ENCODE measurements at regions not wholly inside any gene's neighbourhood (a gene's known extent, or its start where the extent isn't known, plus 50 kb on each side); places are given as distances from the start of the nearest gene placed in this dataset.

DNA sequence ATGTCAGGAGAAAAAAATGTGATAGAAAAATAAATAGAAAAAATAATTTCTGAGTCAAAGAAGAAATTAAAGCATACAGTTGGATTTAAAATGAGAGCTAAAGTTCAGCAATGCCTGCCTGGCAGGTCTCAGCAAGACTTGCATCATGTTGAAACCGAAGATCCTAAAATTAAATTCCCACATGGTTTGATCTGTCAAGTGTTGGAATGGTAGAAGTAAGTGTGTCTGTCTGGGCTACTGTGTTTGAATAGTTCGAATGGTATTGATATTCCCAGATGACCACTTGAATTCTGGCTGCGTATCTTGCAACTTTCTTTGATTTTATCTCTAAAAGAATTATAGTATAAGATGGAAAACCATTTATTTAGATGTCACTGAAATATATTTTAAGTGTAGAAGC lies 1349.6 kb downstream of the EPHA7 start:
- peak; percentile 9 for DNase-seq (ENCODE audit: low read depth)

DNA sequence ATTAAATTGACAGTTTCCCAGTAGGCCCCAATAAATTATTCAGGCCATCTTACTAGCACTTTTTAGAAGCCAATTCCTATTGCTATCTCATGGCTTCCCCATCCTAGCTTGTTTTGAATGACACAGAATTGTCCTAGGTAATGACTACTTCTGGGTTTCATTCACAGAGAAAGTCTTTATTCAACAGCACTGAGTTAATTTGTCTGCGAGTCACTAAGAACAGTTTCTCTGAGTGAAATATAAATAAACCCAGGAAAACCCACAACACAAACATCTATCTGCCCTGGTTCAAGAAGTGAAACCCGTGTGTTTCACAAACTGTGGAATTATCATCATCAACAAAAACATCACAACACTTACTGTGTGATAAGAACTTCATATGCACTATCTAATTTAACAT lies 1366.8 kb downstream of the EPHA7 start:
- DNase-seq (ENCODE audit: low read depth): no peak

DNA sequence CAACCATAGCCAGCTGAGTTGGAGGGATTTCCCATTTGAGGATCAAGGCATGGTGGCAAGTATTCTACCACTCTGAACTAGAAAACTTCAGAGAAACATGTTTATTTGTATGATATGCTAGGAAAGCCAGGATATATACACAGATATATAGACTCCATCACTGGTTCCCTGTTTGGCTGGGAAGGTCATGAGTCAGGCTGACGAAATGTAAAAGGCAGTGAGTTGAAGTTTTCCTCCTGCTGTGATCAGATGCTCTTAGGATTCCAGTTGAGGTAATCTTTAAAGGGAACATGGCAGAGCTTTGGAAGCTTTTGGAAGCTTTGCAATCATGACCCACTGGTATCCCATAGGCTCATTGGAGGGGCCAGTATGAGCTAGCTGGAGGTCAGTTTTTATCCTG lies 1369.1 kb downstream of the EPHA7 start:
- DNase-seq (ENCODE audit: low read depth): no peak

DNA sequence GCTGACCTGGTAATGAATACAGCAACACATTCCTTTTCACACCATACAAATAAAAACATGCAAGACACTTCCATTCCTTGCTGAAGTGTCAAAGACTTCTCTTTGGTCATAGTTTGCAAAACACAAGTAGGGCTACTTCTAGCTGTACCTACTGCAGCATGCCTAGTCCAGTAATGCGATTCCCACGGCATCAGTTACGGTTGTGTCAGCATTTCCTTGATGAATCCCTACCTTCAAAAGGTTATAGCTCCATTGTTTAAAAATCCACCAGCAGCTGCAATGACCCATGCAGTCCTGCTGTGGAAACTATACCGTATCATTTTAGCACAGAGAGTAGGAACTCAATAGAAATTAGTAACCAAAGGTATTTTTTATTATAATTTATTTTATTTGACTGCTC lies 1371.5 kb downstream of the EPHA7 start:
- DNase-seq (ENCODE audit: low read depth): no peak

DNA sequence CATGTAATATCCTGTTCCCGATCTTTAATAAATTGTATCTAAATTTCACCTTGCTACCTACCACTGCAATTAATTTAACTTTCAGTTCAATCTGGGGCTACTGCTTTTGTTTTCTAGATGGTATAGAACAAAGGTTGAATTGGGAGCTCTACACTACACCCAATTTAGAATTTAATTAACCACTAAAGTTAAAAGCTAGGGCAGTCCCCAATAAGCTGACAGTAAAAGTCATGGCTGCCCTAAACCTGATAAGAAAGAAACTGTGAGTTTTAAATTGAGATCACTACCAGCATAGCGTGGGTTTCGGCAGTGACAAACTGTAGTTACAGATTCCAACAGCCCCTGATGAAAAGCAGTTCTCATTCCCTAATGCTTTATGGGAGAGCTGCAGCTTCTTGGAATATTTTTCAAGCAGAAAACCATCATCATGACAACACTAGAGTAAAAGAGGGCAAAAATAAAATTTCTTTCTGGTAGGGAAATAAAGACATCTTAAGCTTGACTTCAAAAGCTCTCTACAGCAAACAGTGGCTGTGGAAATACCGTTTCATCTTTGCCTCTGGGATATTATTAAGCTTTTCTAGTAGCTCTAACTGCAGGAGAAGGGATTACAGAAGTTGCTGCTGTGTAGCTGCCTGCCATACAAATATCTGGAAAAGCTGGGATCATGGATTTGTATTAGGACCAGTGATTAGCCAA lies 1372.1 kb downstream of the EPHA7 start:
- no peak for DNase-seq (ENCODE audit: low read depth)

DNA sequence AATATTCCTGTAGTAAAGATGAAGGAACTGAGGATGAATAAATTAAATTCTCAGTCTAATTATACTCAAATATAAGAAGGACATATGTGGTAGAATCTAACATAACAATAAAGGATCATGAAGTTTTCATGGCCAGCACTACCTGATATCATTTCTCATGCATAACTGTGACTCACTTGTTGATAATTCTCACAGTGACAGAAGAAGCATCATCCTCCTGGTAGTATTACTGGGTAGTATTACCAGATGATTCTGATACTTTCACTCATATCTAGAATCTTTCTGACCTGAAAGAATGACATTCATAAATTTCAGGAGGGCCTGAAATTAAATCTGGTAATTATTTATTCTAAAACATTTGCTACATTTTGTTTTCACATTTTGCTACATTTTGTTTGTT lies 1375.0 kb downstream of the EPHA7 start:
- DNase-seq (ENCODE audit: low read depth): no peak

DNA sequence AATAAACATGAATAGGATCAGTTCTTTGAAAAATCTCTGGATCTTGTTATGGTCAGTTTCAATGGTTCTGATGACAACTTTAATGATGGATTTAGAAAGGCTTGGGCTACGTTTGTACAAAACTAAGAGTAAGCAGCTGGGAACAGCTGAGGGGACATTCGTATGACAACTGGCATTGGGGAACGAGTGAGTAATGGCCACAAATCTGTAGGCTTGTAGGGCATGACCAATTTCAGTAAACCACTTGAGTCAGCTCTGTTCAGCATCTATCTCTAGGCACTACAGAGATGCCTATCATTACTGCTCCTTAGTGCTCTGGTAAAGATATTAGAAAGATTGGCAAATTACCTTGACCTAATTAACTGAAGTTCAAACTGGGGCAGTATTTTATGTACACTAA lies 1375.6 kb downstream of the EPHA7 start:
- DNase-seq (ENCODE audit: low read depth): no peak

DNA sequence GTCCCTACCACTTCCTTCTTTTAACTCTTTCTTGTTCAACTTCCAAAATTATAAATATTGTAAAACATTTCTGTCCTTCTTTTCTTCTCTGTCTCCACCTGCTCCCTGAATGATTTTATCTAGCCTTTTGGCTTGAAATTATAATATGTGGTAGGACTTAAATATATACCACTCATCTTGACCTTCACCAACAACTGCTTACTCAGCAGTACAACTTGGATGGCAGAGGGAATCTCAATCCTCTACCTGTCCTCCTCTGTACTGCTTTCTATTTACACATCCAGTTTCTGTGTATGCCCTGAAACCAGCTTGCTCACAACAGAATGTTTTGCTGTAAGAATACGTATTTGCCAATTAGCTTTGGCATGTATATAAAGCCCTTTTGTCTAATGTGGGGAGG lies 1392.5 kb downstream of the EPHA7 start:
- no peak for DNase-seq (ENCODE audit: low read depth)

DNA sequence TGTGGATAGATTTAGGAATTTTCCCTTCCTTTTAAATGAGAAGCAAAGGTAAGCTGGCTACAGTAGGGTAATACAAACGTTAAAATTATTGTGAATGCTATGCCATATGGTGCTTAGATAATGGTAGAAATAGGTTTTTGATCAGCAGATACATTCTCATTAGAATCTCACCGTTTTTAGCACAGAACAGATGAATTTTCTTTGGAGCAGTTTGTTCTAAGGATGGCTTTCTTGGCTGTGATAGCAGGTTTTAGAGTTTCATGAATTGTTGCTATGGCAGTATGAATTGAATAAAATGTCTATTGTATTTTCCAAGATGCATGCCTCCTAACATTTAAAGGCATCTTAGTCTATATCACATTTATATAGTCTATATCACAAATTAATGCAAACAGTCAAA lies 1394.5 kb downstream of the EPHA7 start:
- DNase-seq (ENCODE audit: low read depth): no peak

DNA sequence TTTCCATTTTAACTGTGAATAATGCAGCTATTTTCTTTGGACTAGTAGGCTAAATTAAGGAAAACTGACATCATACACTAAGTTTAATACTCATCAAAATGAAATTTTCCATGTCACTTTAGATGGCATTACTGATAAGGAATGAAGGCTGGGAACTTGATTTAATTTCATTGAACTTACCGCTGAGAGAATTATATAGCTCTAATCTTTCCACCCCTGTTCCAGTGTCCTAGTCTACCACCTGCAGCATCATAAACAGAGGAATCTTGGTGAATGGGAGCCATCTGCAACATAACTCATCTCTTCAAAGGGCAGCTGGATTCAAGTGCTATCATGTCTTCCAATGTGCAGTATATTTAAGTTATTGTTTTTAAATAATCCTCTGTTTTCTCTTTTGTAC lies 1395.2 kb downstream of the EPHA7 start:
- DNase-seq (ENCODE audit: low read depth): no peak

DNA sequence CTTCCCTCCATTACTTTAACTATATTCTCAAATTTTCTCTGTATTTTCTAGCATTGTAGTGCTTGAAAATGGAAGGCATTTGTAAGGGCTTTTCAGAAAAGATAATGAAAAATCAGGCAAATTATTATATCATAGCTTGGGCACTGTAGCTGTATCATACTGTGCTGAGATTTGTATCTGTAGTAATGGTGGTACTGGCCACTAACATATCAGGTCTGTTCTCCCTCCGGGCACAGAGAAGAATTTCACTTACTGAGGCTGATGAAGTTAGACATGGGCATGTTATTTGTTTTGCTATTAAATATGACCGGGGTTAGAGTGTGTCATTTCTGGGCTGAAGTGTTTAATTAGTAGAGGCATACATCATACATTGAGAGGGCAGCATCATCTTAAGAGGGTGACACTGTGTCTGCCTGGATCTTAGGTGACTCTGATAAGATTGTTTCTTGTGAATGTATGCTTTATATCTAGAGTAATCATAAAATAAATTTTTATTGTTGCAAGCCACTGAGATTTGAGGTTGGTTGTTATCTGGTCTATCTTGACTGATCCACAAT lies 1395.9 kb downstream of the EPHA7 start:
- DNase-seq (ENCODE audit: low read depth): no peak

DNA sequence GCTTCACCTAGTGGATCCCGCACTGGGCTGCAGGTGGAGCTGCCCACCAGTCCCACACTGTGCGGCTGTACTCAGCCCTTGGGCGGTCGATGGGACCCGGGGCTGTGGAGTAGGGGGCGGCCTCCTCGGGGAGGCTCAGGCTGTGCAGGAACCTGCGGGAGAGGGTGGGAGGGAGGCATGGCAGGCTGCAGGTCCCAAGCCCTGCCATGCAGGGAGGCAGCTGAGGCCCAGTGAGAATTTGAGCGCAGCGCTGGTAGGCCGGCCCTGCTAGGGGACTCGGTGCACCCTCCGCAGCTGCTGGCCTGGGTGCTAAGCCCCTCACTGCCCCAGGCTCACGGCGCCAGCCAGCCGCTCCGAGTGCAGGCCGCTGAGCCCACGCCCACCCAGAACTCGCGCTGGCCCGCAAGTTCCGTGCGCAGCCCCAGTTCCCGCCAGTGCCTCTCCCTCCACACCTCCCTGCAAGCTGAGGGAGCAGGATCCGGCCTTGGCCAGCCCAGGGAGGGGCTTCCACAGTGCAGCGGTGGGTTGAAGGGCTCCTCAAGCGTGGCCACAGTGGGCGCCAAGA lies 1407.6 kb downstream of the EPHA7 start:
- DNase-seq (ENCODE audit: low read depth): no peak

DNA sequence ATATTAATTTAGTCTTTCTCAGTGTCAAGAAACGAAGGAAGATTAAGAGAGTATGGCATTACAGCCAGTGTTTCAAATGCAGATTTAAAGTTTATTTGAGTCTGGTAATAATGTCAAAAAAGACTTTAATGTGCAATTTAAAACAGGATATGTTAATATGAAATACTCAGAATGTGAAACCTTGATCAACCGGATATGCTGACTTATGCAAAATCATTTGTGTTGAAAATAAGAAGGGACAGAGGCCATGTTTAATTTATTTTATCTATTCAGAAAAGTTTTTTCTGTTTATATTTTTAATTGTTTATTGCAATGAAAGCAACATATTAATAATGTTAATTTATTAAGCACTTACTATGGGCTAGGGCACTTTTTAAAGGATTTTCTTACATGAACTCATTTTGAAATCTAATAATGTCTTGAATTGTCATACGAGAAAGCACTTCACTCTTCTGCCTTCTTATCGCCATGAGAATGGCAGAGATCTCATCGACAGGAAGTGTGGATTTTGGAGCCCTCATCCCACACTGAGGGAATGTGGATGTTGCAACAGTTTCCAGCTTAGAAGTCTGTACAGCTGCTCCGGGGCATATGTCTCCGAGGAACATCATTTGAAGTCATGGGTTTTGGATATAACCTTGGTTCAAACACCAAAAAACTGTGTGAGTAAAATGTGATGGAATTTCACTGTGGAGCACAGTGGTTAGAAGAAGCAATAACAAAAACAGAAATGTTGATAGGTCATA lies 1410.4 kb downstream of the EPHA7 start:
- DNase-seq (ENCODE audit: low read depth): no peak

DNA sequence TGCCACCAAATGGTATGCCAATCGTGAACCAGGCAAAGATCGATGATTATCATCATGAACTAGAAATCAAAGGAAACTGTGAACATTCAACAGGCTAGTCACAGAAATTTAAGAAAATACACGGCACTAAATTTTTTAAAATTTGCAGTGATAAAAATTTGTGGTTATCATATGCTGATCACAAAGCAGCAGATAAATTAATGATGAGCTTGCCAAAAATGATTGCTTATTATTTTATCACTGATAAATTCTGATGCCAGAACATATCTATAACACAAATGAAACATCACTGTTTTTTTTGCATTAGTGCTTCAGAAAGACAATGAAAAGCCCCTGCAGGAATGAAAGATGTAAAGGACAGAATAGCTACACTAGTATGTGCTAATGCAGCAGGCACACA lies 1413.2 kb upstream of the MAP3K7 start:
- no peak for DNase-seq (ENCODE audit: low read depth)

DNA sequence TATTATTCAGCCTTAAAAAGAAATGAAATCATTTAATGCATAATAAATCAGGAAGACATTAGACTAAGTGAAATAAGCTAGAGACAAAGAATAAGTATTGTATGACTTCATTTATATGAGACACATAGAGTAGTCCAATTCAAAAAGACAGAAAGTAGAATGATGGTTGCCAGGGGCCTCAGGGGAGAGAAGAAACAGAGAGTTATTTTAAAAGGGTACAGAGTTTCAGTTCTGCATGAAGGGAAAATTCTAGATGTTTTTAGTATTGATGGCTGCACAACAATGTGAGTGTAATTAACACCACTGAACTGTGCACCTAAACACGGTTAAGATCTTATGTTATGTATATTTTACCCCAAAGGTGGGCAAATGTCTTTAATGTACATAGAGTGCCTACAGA lies 1407.9 kb upstream of the MAP3K7 start:
- DNase-seq (ENCODE audit: low read depth): no peak

DNA sequence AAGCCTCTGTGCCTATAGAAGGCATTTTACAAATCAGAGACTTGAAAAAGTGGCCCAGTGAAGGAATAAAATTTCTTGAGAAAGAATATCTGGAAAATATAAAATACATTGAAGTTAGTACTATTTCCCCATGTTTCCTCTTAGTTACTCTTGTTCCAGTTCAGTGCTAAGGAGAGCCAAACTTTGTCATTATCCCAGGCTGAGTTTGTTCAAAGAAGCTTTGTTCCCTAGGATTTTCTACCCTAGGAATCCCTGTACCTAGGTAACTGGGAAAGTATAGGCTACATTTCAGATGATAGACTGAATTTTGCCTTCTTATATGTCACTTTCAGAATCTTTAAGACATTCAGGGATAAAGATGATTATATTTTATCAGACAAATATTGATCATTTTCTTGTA lies 1395.7 kb upstream of the MAP3K7 start:
- no peak for DNase-seq (ENCODE audit: low read depth)

DNA sequence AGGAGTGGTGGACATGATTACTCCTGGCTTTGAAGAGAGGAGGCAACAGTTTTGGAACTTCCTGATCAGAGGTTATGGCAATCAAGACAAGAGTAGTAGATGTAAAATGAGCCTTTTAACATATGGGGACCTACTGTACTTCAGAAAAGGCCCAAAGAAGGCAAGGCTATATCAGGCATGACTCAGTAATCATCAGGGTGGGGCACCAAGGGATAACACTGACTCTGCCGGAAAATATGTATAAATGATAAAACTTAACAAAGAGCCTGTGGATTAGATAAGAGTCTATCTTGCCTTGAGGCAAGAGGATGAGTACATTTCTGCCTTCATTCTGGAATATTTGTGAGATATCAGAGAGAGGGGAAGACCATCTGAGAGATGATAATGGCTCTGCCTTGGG lies 1389.9 kb upstream of the MAP3K7 start:
- no peak for DNase-seq (ENCODE audit: low read depth)

DNA sequence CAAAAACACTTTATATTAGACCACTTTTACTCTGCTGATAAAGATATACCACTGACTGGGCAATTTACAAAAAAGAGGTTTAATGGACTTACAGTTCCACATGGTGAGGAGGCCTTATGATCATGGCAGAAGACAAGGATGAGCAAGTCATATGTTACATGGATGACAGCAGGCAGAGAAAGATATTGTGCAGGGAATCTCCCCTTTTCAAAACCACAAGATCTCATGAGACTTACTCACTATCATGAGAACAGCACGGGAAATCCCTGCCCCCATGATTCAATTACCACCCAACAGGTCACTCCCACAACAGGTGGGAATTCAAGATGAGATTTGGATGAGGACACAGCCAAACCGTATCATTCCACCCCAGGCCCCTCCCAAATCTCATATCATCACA lies 1383.8 kb upstream of the MAP3K7 start:
- no peak for DNase-seq (ENCODE audit: low read depth)

DNA sequence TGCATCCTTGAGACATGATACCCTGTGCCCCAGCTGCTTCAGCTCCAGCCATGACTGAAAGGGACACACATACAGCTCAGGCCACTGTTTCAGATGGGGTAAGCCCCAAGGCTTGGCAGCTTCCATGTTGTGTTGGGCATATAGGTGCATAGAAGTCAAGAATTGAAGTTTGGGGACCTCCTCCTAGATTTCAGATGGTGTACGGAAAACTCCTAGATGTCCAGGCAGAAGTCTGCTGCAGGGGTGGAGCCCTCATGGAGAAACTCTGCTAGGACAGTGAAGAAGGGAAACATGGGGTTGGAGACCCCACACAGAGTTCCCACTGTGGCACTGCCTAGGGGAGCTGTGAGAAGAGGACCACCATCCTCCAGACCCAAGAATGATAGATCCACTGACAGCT lies 1379.0 kb upstream of the MAP3K7 start:
- DNase-seq (ENCODE audit: low read depth): no peak

DNA sequence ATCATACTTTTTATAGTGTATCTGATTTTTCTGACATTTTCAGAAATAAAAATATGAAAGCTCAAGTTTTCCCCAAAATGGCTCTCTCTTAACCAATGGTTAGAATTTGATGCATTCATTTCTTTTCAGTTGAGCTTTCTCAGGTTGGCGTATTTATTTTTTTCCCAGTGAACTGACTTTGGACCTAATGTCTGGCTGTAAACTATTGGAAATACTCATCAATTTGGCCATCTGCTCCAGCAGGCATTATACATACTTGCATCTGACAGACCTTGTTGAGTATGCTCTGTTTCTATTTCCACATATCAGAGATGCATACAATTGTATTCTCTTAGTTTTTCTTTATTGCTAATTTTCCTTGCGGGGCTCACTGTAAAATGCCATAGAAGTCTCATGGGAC lies 1374.8 kb upstream of the MAP3K7 start:
- DNase-seq (ENCODE audit: low read depth): no peak

DNA sequence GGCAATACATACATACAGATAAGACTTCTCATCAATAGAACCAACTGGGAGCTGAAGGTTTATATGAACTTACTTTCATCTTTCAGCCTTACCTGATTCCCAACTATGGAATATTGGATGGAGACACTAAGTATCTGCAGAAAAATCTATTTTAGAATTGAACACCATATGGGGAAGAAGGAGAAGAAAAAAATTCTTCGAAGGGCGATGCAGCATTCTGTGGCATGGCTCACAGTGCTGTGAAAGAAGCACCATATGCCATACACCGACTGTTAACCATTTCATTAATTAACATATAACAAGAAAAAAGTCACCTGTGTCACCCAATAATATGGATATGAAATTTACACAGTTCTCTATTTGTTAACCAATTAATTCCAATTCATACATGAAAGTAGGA lies 1374.4 kb upstream of the MAP3K7 start:
- DNase-seq (ENCODE audit: low read depth): no peak

DNA sequence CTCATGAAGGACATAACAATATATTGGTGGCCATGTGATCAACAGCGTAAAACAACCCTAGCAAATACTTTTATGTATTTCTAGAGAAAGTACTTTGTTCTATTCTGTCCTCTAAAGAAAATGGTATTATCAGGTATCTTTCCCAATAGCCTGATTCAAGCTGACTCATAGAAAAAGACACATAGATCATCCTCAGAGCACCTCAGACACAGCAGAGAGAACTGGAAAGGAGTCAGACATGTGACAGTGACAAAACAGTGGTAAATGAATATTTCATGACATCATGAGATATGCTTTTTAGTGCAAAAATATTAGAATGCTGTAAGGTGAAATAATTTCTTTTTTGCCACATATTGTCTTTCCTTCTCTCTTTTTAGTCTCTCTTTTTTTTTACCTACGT lies 1355.0 kb upstream of the MAP3K7 start:
- no peak for DNase-seq (ENCODE audit: low read depth)

DNA sequence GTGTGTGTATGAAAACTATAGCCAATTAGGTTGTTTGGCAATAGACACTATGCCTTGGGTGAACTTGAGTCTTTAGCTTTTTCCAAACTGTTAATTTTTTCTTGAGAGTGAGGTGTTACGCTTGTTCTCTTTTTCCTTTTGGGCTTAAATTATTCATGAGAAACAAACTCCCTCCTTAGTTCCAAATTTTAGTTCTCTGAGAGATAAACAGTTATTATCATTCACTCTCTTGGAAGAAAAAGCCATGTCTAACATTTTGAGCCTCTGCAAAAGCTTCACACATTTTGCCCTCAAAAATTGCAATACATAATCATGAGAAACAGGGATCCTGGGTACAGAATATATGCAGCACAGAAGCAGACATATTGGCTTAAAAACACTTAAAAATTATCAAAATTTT lies 1353.9 kb upstream of the MAP3K7 start:
- DNase-seq (ENCODE audit: low read depth): no peak
